HUES64 (cell line): ENCODE measurements at regions not wholly inside any gene's neighbourhood (a gene's known extent, or its start where the extent isn't known, plus 50 kb on each side); places are given as distances from the start of the nearest gene placed in this dataset.

Experiments used
- H3K27ac ChIP-seq: 2 replicates; pipeline ENCODE4 v1.7.0; 2013; ENCODE audit warnings: low read depth, low read length, inconsistent platforms
- H3K27me3 ChIP-seq: 2 replicates; pipeline ENCODE4 v1.6.1; 2013; ENCODE audit warnings: mild to moderate bottlenecking, low read length; ENCODE audit not compliant: insufficient read depth
- H3K36me3 ChIP-seq: 2 replicates; pipeline ENCODE4 v1.6.1; 2013; ENCODE audit warnings: mild to moderate bottlenecking, low read length; ENCODE audit not compliant: insufficient read depth
- H3K4me1 ChIP-seq: 2 replicates; pipeline ENCODE4 v1.6.1; 2013; ENCODE audit warnings: mild to moderate bottlenecking, low read length, moderate library complexity; ENCODE audit not compliant: insufficient read depth
- H3K4me3 ChIP-seq: 2 replicates; pipeline ENCODE4 v1.5.1; 2013; ENCODE audit warnings: mild to moderate bottlenecking, low read length, moderate library complexity
- H3K9ac ChIP-seq: 2 replicates; pipeline ENCODE4 v1.6.1; 2013; ENCODE audit warnings: mild to moderate bottlenecking, low read depth, low read length
- H3K9me3 ChIP-seq: 2 replicates; pipeline ENCODE4 v1.6.1; 2013; ENCODE audit warnings: low read depth, low read length; ENCODE audit not compliant: insufficient read depth
- WGBS: fragments of 150-250, 120-280 bp; methylation state at CpG from one replicate; pipeline ENCODE4 v1.1.7; 2013; ENCODE audit warnings: missing lambda C conversion rate; 5-methylcytosine and 5-hydroxymethylcytosine counted together

DNA sequence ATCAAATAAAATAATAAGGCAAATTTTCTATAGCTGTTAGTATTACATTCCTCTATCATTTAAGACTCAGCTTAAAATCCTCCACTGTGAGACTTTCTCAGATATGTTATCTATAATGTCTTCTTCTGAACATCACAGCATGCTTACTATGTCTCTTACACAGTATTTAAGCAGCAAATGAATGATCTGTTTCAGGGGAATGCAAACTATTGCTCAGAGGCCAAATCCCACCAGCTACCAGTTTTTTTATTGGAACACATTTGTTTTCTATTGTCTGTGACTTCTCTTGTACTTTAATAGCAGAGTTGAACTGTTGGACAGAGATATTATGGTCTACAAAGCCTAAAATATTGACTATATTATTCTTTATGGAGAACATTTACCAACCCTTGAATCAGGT lies 59.6 kb downstream of the C3orf38 start:
- Histone ChIP-seq H3K4me3 (no peak overlapping the region), H3K4me1 (peaks cover 6% of the 10 kb centered on the region; the same call in 1 of the 2 replicates), H3K9ac (no peak overlapping the region), H3K27ac (no peak overlapping the region), H3K36me3 (no peaks in the 10 kb centered on the region), H3K27me3 (no peaks in the 10 kb centered on the region), H3K9me3 (no peaks in the 10 kb centered on the region)

- no peaks in the 10 kb centered on the region for H3K27me3 ChIP-seq
- WGBS = 96% methylated on average over 2 of the region's 2 CpGs
These were observed 61.5 kb downstream of the C3orf38 start for GRCh38 chr3:88211096-88211890.

GRCh38 chr3:88219138-88219792 lies 69.5 kb downstream of the C3orf38 start:
- Histone ChIP-seq H3K9ac (no peak overlapping the region), H3K27ac (no peak overlapping the region), H3K9me3 (no peaks in the 10 kb centered on the region), H3K27me3 (no peaks in the 10 kb centered on the region), H3K4me3 (no peak overlapping the region), H3K36me3 (no peaks in the 10 kb centered on the region), H3K4me1 (peaks cover 3% of the 10 kb centered on the region; the same call in 1 of the 2 replicates)
- 10% methylated on average over 6 of the region's 7 CpGs for WGBS

More at GRCh38 chr3:88211096-88211890, 61.5 kb downstream of the C3orf38 start:
- Histone ChIP-seq H3K36me3 (no peaks in the 10 kb centered on the region), H3K4me3 (no peak overlapping the region), H3K9ac (no peak overlapping the region), H3K27ac (no peak overlapping the region), H3K9me3 (no peaks in the 10 kb centered on the region), H3K4me1 (peaks cover 6% of the 10 kb centered on the region; the same call in 1 of the 2 replicates)

GRCh38 chr3:88220126-88220525 lies 70.4 kb downstream of the C3orf38 start:
- Histone ChIP-seq H3K36me3 (no peaks in the 10 kb centered on the region), H3K4me3 (no peak overlapping the region), H3K27me3 (no peaks in the 10 kb centered on the region), H3K9ac (no peak overlapping the region), H3K27ac (no peak overlapping the region), H3K4me1 (peaks cover 3% of the 10 kb centered on the region; the same call in 1 of the 2 replicates), H3K9me3 (no peaks in the 10 kb centered on the region)
- 69% methylated on average over 4 of the region's 4 CpGs for WGBS

DNA sequence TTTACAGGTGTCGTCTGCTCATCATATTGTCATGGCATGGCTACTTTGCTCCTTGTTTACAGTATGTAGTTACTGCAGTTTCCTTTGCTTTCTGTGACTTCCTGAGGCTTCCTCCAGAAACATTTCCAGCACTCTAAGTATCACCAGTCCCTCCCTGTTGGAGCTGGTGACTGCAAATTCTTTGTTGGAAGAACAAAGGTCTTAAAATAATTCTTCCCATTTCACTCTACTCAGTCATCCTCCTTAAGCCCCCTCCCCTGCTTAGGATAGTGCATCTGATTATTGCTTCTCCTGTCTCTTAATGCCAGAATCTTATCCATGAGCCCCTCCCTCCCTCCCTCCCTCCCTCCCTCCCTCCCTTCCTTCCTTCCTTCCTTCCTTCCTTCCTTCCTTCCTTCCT lies 72.0 kb downstream of the C3orf38 start:
- Histone ChIP-seq H3K9me3 (no peaks in the 10 kb centered on the region), H3K27ac (no peak overlapping the region), H3K36me3 (no peaks in the 10 kb centered on the region), H3K4me1 (peaks cover 3% of the 10 kb centered on the region; the same call in 1 of the 2 replicates), H3K27me3 (no peaks in the 10 kb centered on the region), H3K4me3 (no peak overlapping the region), H3K9ac (no peak overlapping the region)
- WGBS = 83% methylated on average over 1 of the region's 1 CpG

GRCh38 chr3:88222343-88222742 lies 72.6 kb downstream of the C3orf38 start:
- H3K27ac ChIP-seq = no peak overlapping the region
- 94% methylated on average over 2 of the region's 2 CpGs for WGBS

DNA sequence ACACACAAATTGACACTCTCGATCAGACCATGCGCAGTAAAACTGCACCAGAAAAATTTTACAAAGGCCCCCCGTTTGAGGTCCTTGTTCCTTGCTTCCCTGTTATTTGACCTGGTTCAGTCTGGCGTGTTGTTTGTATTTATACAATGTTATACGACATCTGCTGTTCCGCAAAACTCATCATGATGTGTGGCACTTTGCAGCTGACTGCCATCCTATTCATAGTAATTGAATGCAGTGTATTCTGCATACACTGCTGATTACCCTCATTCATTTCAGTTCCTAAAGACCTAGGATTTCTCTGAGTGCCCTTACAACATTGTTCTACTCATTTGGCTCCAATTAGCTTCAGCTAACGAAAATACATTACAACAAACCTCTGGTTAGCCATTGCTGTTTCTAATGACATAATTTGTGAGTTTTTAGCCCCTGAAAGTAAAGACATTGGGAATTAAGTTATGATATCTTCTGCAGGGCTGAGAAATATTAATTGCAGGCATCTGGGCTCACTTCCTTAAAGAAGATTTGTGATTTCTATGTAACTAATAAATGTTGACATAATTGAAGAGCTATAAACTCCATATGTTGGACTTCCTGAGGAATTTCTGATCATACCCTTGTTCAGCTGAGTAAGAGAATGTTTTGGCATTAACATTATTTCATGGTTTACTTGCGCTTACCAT lies 75.7 kb downstream of the C3orf38 start:
- 88% methylated on average over 8 of the region's 8 CpGs for WGBS
- peaks cover 3% of the 10 kb centered on the region; the same call in 1 of the 2 replicates for H3K4me1 ChIP-seq
- no peak overlapping the region for H3K27ac ChIP-seq
- no peak overlapping the region for H3K4me3 ChIP-seq
- no peaks in the 10 kb centered on the region for H3K9me3 ChIP-seq
- no peaks in the 10 kb centered on the region for H3K36me3 ChIP-seq
- H3K9ac ChIP-seq = no peak overlapping the region
- no peaks in the 10 kb centered on the region for H3K27me3 ChIP-seq

More at GRCh38 chr3:88222343-88222742, 72.6 kb downstream of the C3orf38 start:
- peaks cover 3% of the 10 kb centered on the region; the same call in 1 of the 2 replicates for H3K4me1 ChIP-seq
- H3K27me3 ChIP-seq = no peaks in the 10 kb centered on the region
- no peaks in the 10 kb centered on the region for H3K9me3 ChIP-seq
- H3K4me3 ChIP-seq = no peak overlapping the region
- no peaks in the 10 kb centered on the region for H3K36me3 ChIP-seq
- no peak overlapping the region for H3K9ac ChIP-seq

DNA sequence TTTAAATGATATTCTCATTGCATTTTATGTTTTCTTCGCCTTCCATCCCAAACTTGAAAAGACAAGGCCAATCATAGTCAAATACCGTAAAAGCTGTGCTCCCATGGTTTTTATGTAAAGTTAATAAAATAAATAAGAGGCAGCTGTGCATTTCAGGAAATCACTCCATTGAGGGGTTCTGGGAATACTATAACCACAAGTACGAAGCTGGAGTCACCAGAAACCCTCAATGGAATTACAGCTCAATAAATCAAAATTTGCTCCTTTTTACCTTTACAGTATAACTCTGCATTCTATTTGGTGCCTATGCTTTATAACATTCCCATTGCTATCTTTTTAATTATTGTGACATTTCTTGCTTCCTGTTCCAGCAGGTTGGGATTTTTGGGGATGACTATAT lies 77.2 kb downstream of the C3orf38 start:
- Histone ChIP-seq H3K4me1 (peaks cover 7% of the 10 kb centered on the region), H3K9ac (no peak overlapping the region), H3K36me3 (no peaks in the 10 kb centered on the region), H3K27me3 (no peaks in the 10 kb centered on the region), H3K27ac (no peak overlapping the region), H3K4me3 (no peak overlapping the region), H3K9me3 (no peaks in the 10 kb centered on the region)
- WGBS = 97% methylated on average over 3 of the region's 3 CpGs

GRCh38 chr3:88230638-88231037 lies 80.9 kb downstream of the C3orf38 start:
- Histone ChIP-seq H3K4me3 (no peak overlapping the region), H3K27ac (no peak overlapping the region), H3K4me1 (peaks cover 7% of the 10 kb centered on the region), H3K36me3 (no peaks in the 10 kb centered on the region), H3K9me3 (no peaks in the 10 kb centered on the region), H3K9ac (no peak overlapping the region), H3K27me3 (no peaks in the 10 kb centered on the region)
- 96% methylated on average over 7 of the region's 7 CpGs for WGBS

DNA sequence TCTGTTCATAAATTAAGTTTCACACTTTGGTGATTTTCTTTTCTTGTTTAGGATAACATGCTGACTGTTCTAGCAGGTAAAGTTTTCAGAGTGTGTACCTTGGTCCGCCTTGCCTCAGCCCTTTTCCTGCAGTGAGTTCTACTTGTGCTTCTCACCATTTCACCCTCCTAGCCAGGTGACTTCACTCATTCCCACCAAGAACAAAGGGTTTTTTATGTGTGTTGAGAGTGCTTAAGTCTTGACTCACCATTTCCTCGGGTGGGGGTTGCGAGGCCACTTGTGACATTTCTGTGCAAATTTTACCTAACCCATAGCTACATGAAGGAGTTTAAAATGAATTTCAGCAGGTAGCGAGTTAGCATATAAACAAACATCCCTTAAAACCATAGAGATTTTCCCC lies 81.4 kb downstream of the C3orf38 start:
- H3K9ac ChIP-seq = no peak overlapping the region
- WGBS = 81% methylated on average over 4 of the region's 4 CpGs
- no peaks in the 10 kb centered on the region for H3K36me3 ChIP-seq
- peaks cover 7% of the 10 kb centered on the region for H3K4me1 ChIP-seq
- H3K9me3 ChIP-seq = no peaks in the 10 kb centered on the region
- H3K27me3 ChIP-seq = no peaks in the 10 kb centered on the region
- H3K27ac ChIP-seq = no peak overlapping the region
- H3K4me3 ChIP-seq = no peak overlapping the region

- no peaks in the 10 kb centered on the region for H3K27me3 ChIP-seq
- WGBS = 80% methylated on average over 1 of the region's 1 CpG
- no peak overlapping the region for H3K27ac ChIP-seq
- H3K4me1 ChIP-seq = peaks cover 7% of the 10 kb centered on the region
- H3K36me3 ChIP-seq = no peaks in the 10 kb centered on the region
- H3K9me3 ChIP-seq = no peaks in the 10 kb centered on the region
- no peak overlapping the region for H3K4me3 ChIP-seq
- no peak overlapping the region for H3K9ac ChIP-seq
These were observed 81.9 kb downstream of the C3orf38 start for GRCh38 chr3:88231632-88232031.
